DOHH2 (cell line): ENCODE measurements at regions not wholly inside any gene's neighbourhood (a gene's known extent, or its start where the extent isn't known, plus 50 kb on each side); places are given as distances from the start of the nearest gene placed in this dataset.

ENCODE experiments used
- H3F3A ChIP-seq: fragments of 200-600 bp; sonication (generic), shearing (Covaris generic); 2 replicates; pipeline ENCODE4 v1.6.0; 2016; ENCODE audit warnings: antibody characterized with exemption, mild to moderate bottlenecking; ENCODE audit not compliant: control insufficient read depth, insufficient read depth
- H3K27ac ChIP-seq: fragments of 200-600 bp; sonication (generic); 2 replicates; pipeline ENCODE4 v1.5.1; 2014; ENCODE audit warnings: low read depth, mild to moderate bottlenecking, low read length, moderate library complexity
- H3K27me3 ChIP-seq: fragments of 200-600 bp; sonication (generic); 2 replicates; pipeline ENCODE4 v1.6.1; 2014; ENCODE audit warnings: mild to moderate bottlenecking, low read length, mixed read lengths; ENCODE audit not compliant: control insufficient read depth
- H3K36me3 ChIP-seq: fragments of 200-600 bp; sonication (generic); 2 replicates; pipeline ENCODE4 v1.6.1; 2014; ENCODE audit warnings: mild to moderate bottlenecking, low read length, moderate library complexity, mixed read lengths; ENCODE audit not compliant: control insufficient read depth
- H3K4me1 ChIP-seq: fragments of 200-600 bp; sonication (generic); 2 replicates; pipeline ENCODE4 v1.6.1; 2014; ENCODE audit warnings: mild to moderate bottlenecking, low read length, mixed read lengths; ENCODE audit not compliant: control insufficient read depth
- H3K4me2 ChIP-seq: fragments of 200-600 bp; sonication (generic); 2 replicates; pipeline ENCODE4 v1.6.0; 2014; ENCODE audit warnings: mild to moderate bottlenecking, low read length, moderate library complexity
- H3K4me3 ChIP-seq: fragments of 200-600 bp; sonication (generic); 2 replicates; pipeline ENCODE4 v1.5.1; 2014; ENCODE audit warnings: mild to moderate bottlenecking, low read length, mixed read lengths
- H3K79me2 ChIP-seq: fragments of 200-600 bp; sonication (generic); 2 replicates; pipeline ENCODE4 v1.6.1; 2014; ENCODE audit warnings: mild to moderate bottlenecking, low read length, mixed read lengths; ENCODE audit not compliant: control insufficient read depth
- H3K9me2 ChIP-seq: fragments of 200-600 bp; sonication (generic); replicated peaks from 2 replicates; pipeline ENCODE4 v1.6.1; 2014; ENCODE audit warnings: mild to moderate bottlenecking, low read length, mixed read lengths; ENCODE audit not compliant: control insufficient read depth
- H3K9me3 ChIP-seq: fragments of 200-600 bp; sonication (generic); 2 replicates; pipeline ENCODE4 v1.6.1; 2014; ENCODE audit warnings: antibody characterized with exemption, low read length, mixed read lengths; ENCODE audit not compliant: control insufficient read depth, insufficient read depth
- H4K20me1 ChIP-seq: fragments of 200-600 bp; sonication (generic); 2 replicates; pipeline ENCODE4 v1.6.0; 2014; ENCODE audit warnings: low read depth, mild to moderate bottlenecking, antibody characterized with exemption, low read length, moderate library complexity; ENCODE audit not compliant: control insufficient read depth, insufficient read depth
- CTCF ChIP-seq: fragments of 200-600 bp; sonication (generic); IDR thresholded peaks from one replicate; pipeline ENCODE4 v1.5.1; 2014; ENCODE audit warnings: antibody characterized with exemption, mild to moderate bottlenecking, low read depth, low read length; ENCODE audit not compliant: poor library complexity, severe bottlenecking
- EZH2phosphoT487 ChIP-seq: fragments of 200-600 bp; sonication (generic); IDR thresholded peaks from 2 replicates; pipeline ENCODE4 v1.6.1; 2017; ENCODE audit warnings: borderline replicate concordance, mild to moderate bottlenecking, antibody characterized with exemption, low read length, moderate library complexity, mixed read lengths

- TF ChIP-seq CTCF (no peak), EZH2phosphoT487 (no peak)
- Histone ChIP-seq H3K9me2 (no peaks in the 10 kb centered on the region), H3K27me3 (no peaks in the 10 kb centered on the region), H3K4me2 (no peak overlapping the region), H3K27ac (no peak overlapping the region), H3K36me3 (no peaks in the 10 kb centered on the region), H3K4me1 (no peaks in the 10 kb centered on the region), H3K9me3 (peaks cover 3% of the 10 kb centered on the region; the same call in 1 of the 2 replicates), H4K20me1 (no peaks in the 10 kb centered on the region), H3F3A (no peaks in the 10 kb centered on the region), H3K79me2 (no peaks in the 10 kb centered on the region), H3K4me3 (no peak overlapping the region)
These were observed 213.8 kb downstream of the IRX1 start for GRCh38 chr5:3809455-3809854.

- H3K27me3 ChIP-seq, result no peaks in the 10 kb centered on the region
- no peaks in the 10 kb centered on the region for H3K79me2 ChIP-seq
- H3K9me3 ChIP-seq, result peaks cover 3% of the 10 kb centered on the region; the same call in 1 of the 2 replicates
- no peaks in the 10 kb centered on the region for H3K36me3 ChIP-seq
- no peaks in the 10 kb centered on the region for H3K4me1 ChIP-seq
- no peaks in the 10 kb centered on the region for H3K9me2 ChIP-seq
- H4K20me1 ChIP-seq, result no peaks in the 10 kb centered on the region
- no peak overlapping the region for H3K4me2 ChIP-seq
- H3F3A ChIP-seq, result no peaks in the 10 kb centered on the region
- H3K27ac ChIP-seq, result no peak overlapping the region
- no peak overlapping the region for H3K4me3 ChIP-seq
- TF ChIP-seq CTCF (no peak), EZH2phosphoT487 (no peak)
These were observed 215.5 kb downstream of the IRX1 start for GRCh38 chr5:3811116-3811515.

GRCh38 chr5:3818624-3819023 is 223.0 kb downstream of the IRX1 start:
- TF ChIP-seq EZH2phosphoT487, result no peak
- TF ChIP-seq CTCF, result no peak
- H3F3A ChIP-seq, result no peaks in the 10 kb centered on the region
- H3K4me1 ChIP-seq, result no peaks in the 10 kb centered on the region
- H3K36me3 ChIP-seq, result no peaks in the 10 kb centered on the region
- H3K27ac ChIP-seq, result no peak overlapping the region
- H3K4me2 ChIP-seq, result no peak overlapping the region
- no peaks in the 10 kb centered on the region for H4K20me1 ChIP-seq
- H3K79me2 ChIP-seq, result no peaks in the 10 kb centered on the region
- H3K9me3 ChIP-seq, result peaks cover 5% of the 10 kb centered on the region; the same call in 1 of the 2 replicates
- no peak overlapping the region for H3K4me3 ChIP-seq
- H3K9me2 ChIP-seq, result no peaks in the 10 kb centered on the region
- no peaks in the 10 kb centered on the region for H3K27me3 ChIP-seq
